GM12865 (cell line): ENCODE measurements at regions not wholly inside any gene's neighbourhood (a gene's known extent, or its start where the extent isn't known, plus 50 kb on each side); places are given as distances from the start of the nearest gene placed in this dataset.

Experiments
- DNase-seq: peaks from one replicate; pipeline ENCODE4 v3.0.0; 2010; ENCODE audit warnings: low read depth
- H3K4me3 ChIP-seq: 2 replicates; pipeline ENCODE4 v1.5.1; 2011; ENCODE audit warnings: mild to moderate bottlenecking, low read depth, low read length, control low read depth
- CTCF ChIP-seq: IDR thresholded peaks from 2 replicates; pipeline ENCODE4 v1.5.1; 2011; ENCODE audit warnings: low read length, control low read depth, low read depth, inconsistent platforms; ENCODE audit not compliant: insufficient read depth; ENCODE audit errors: missing control alignments

DNA sequence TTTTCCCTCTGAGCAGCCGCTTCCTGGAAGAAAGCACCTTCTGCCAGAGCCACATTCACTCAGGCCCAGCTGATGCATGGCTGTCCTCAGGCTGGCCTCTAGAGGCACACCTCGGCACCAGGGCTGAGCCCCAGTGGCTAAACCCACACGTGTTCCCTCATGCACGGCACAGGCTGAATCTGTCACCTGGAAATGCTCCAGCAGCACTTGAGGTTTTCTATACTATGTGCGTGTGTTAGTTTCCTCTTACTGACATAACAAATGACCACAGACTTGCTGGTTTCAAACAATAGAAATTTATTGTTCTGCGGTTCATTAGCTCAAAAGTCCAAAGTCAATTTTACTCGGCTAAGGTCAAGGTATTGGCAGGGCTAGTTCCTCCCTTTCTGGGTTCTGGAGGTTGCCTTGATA, 141.4 kb downstream of the LRRC70 start:
- peak; percentile 70 for DNase-seq

DNA sequence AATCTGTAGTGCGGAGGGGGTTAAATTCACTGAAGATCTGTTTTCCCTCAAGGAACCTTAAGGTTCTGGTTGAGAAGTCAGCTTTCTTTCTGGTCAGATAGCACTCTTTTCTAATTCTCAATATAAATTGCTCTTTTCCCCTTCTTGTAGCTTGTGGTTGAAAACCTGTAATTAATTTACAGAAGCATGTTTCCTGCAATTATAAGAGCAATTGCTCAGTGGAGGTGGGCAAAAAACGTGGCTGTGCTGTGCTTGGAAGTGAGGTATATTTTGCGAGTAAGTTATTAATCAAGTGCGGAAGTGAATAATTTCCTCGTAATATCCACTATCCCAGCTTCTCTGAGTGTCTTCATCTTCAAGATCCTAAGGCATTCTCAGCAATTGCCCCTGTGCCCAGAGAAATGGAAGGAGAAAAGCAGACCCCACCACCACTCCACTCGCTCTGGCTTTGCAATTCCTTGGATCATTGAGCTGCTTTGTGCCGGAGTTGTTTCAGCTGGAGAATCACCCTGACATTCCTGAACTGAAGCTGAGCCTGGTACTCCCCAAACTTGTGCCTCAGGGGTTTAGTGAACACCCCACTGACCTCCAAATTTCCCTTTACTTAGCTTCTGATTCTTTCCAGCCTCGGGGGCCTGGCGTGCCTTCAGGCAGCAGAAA, 140.6 kb downstream of the LRRC70 start:
- no peak overlapping the region for H3K4me3 ChIP-seq
- DNase-seq: no peak
- no peak for TF ChIP-seq CTCF

More for the DNA sequence above, 141.4 kb downstream of the LRRC70 start:
- TF ChIP-seq CTCF: peak; percentile 45
- no peak overlapping the region for H3K4me3 ChIP-seq

GRCh38 chr5:62718324-62718723, 139.7 kb downstream of the LRRC70 start:
- DNase-seq: peak; percentile 6
- no peak overlapping the region for H3K4me3 ChIP-seq
- no peak for TF ChIP-seq CTCF

DNA sequence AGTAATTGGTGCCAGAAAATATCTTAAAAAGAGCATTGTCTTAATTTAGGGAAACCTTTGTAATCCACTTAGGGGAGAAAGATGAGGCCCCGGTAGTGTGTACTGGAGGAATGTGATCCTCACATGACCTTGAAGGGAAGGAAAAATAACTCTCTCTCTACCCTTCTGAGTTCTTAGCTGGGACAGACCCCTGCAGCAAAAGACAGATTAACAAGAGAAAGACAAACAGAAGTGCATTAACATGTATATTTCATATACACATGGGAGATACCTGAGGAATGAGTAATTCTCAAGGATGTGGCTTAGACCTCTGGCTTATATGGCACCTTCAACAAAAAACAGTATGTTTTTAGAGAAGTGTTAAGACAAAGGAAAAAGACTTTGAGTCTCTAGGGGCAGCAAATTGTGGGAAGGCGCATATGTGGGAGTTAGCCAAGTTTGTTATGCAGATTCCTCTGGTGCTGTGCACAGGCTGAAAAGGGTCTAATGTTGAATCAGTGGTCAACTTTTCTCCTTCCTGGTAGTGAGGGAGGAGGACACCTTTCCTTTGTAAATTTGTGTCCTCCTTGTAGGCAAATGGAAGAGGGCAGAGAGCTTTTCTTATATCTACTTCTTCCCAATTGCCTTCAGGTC, 138.8 kb downstream of the LRRC70 start:
- DNase-seq: no peak
- no peak for TF ChIP-seq CTCF
- H3K4me3 ChIP-seq: no peak overlapping the region

GRCh38 chr5:62714296-62714695, 135.7 kb downstream of the LRRC70 start:
- no peak overlapping the region for H3K4me3 ChIP-seq
- no peak for DNase-seq
- no peak for TF ChIP-seq CTCF

GRCh38 chr5:62708481-62709325, 130.1 kb downstream of the LRRC70 start:
- no peak overlapping the region for H3K4me3 ChIP-seq
- DNase-seq: no peak
- no peak for TF ChIP-seq CTCF
